A673 (cell line): ENCODE measurements at regions not wholly inside any gene's neighbourhood (a gene's known extent, or its start where the extent isn't known, plus 50 kb on each side); places are given as distances from the start of the nearest gene placed in this dataset.

Experiments
- BruUV-seq: library from RNA; stranded (reverse); fragments of 400-500 nt; replicated peaks from 2 replicates; lab custom pipeline; 2021; lab: Mats Ljungman, UMichigan
- CTCF ChIA-PET: fragments of 300-600 bp; sonication (Branson Sonifier 250); formaldehyde crosslinking; loops from one replicate; lab custom pipeline; 2022; ENCODE audit warnings: antibody characterized with exemption; lab: Charles Lee
- POLR2A ChIA-PET: fragments of 300-600 bp; sonication (Branson Sonifier 250); formaldehyde crosslinking; loops from one replicate; lab custom pipeline; 2022; ENCODE audit warnings: antibody characterized with exemption; ENCODE audit not compliant: low non-redundant PET; lab: Charles Lee
- DNase-seq: peaks from one replicate; pipeline ENCODE4 v3.0.0-alpha.2; 2015; ENCODE audit warnings: low spot score
- H3K27ac ChIP-seq: fragments of 200-600 bp; sonication (generic); 2 replicates; pipeline ENCODE4 v1.5.1; 2016; ENCODE audit warnings: mixed run types, low read depth, mild to moderate bottlenecking, mixed read lengths, antibody characterized with exemption, low read length; ENCODE audit not compliant: poor library complexity, severe bottlenecking
- H3K27me3 ChIP-seq: fragments of 200-600 bp; sonication (generic); replicated peaks from 2 replicates; pipeline ENCODE4 v1.6.1; 2017; ENCODE audit warnings: mixed run types, low read depth, mild to moderate bottlenecking, mixed read lengths, antibody characterized with exemption, low read length; ENCODE audit not compliant: insufficient read depth, poor library complexity
- H3K36me3 ChIP-seq: fragments of 200-600 bp; sonication (generic); 2 replicates; pipeline ENCODE4 v1.6.1; 2016; ENCODE audit warnings: mixed run types, mild to moderate bottlenecking, mixed read lengths, antibody characterized with exemption, low read length; ENCODE audit not compliant: insufficient read depth, poor library complexity, severe bottlenecking
- H3K4me1 ChIP-seq: fragments of 200-600 bp; sonication (generic); 2 replicates; pipeline ENCODE4 v1.6.1; 2017; ENCODE audit warnings: mixed run types, mild to moderate bottlenecking, mixed read lengths, antibody characterized with exemption, low read length; ENCODE audit not compliant: insufficient read depth, poor library complexity, severe bottlenecking
- H3K4me3 ChIP-seq: fragments of 200-600 bp; sonication (generic); 2 replicates; pipeline ENCODE4 v1.5.1; 2016; ENCODE audit warnings: low read depth, mixed run types, mild to moderate bottlenecking, mixed read lengths, low read length; ENCODE audit not compliant: poor library complexity, severe bottlenecking
- H3K9me3 ChIP-seq: fragments of 200-600 bp; sonication (generic); 2 replicates; pipeline ENCODE4 v1.6.1; 2016; ENCODE audit warnings: mixed run types, low read depth, mild to moderate bottlenecking, mixed read lengths, antibody characterized with exemption, low read length; ENCODE audit not compliant: poor library complexity, severe bottlenecking
- CTCF ChIP-seq: fragments of 300-800, 200-600 bp; sonication (generic); conservative IDR thresholded peaks from 2 replicates; pipeline ENCODE4 v1.5.1; 2017; ENCODE audit warnings: low read depth, mild to moderate bottlenecking, antibody characterized with exemption, low read length, moderate library complexity, mixed read lengths
- EZH2 ChIP-seq: fragments of 200-600 bp; sonication (generic); IDR thresholded peaks from 2 replicates; pipeline ENCODE4 v1.6.1; 2017; ENCODE audit warnings: borderline replicate concordance, low read depth, mild to moderate bottlenecking, mixed read lengths, antibody characterized with exemption, low read length; ENCODE audit not compliant: poor library complexity, severe bottlenecking
- intact Hi-C: fragments of 100-400 bp; cut with micrococcal nuclease; formaldehyde crosslinking; loops from one replicate; pipeline ENCODE4 v1.10.0; 2022; ENCODE audit not compliant: unreplicated experiment

- ChIA-PET POLR2A (no interaction called here), CTCF (no interaction called here)
- intact Hi-C loops: no loop called here
- no TSS peak for BruUV-seq
- H3K27ac ChIP-seq: no peak overlapping the region
- DNase-seq: no peak
- H3K4me1 ChIP-seq: no peaks in the 10 kb centered on the region
- no peak for TF ChIP-seq CTCF
- TF ChIP-seq EZH2: no peak
- H3K4me3 ChIP-seq: no peak overlapping the region
- H3K27me3 ChIP-seq: peaks cover 3% of the 10 kb centered on the region
- no peaks in the 10 kb centered on the region for H3K36me3 ChIP-seq
- H3K9me3 ChIP-seq: no peaks in the 10 kb centered on the region
Observed at GRCh38 chr2:59798687-59799232, 754.7 kb downstream of the BCL11A start.

GRCh38 chr2:59791004-59791618, 762.3 kb downstream of the BCL11A start:
- DNase-seq: no peak
- H3K4me1 ChIP-seq: no peaks in the 10 kb centered on the region
- CTCF ChIA-PET: no interaction called here
- POLR2A ChIA-PET: no interaction called here
- no peak overlapping the region for H3K27ac ChIP-seq
- no peak for TF ChIP-seq CTCF
- no peak for TF ChIP-seq EZH2
- H3K27me3 ChIP-seq: no peaks in the 10 kb centered on the region
- no peaks in the 10 kb centered on the region for H3K9me3 ChIP-seq
- H3K36me3 ChIP-seq: no peaks in the 10 kb centered on the region
- no peak overlapping the region for H3K4me3 ChIP-seq
- no TSS peak for BruUV-seq
- intact Hi-C loops: no loop called here

GRCh38 chr2:59790186-59791003, 763.1 kb downstream of the BCL11A start:
- no peak overlapping the region for H3K4me3 ChIP-seq
- H3K27ac ChIP-seq: no peak overlapping the region
- H3K27me3 ChIP-seq: no peaks in the 10 kb centered on the region
- no peaks in the 10 kb centered on the region for H3K36me3 ChIP-seq
- no peaks in the 10 kb centered on the region for H3K9me3 ChIP-seq
- intact Hi-C loops: no loop called here
- no peak for TF ChIP-seq CTCF
- TF ChIP-seq EZH2: no peak
- BruUV-seq: no TSS peak
- POLR2A ChIA-PET: no interaction called here
- no peaks in the 10 kb centered on the region for H3K4me1 ChIP-seq
- CTCF ChIA-PET: no interaction called here
- no peak for DNase-seq
